K562 (cell line): ENCODE measurements at regions not wholly inside any gene's neighbourhood (a gene's known extent, or its start where the extent isn't known, plus 50 kb on each side); places are given as distances from the start of the nearest gene placed in this dataset.

Experiments used
- ATAC-seq: fragments of 200-7000 bp; cut with Tn5 transposase; 3 replicates; pipeline ENCODE4 v1.9.1; 2020; ENCODE audit warnings: moderate library complexity
- BruUV-seq: library from RNA; stranded (reverse); fragments of 400-500 nt; replicated peaks from 2 replicates; lab custom pipeline; 2021; lab: Mats Ljungman, UMichigan
- CTCF ChIA-PET: fragments of 300-600 bp; formaldehyde crosslinking; extraction: SDS; loops from one replicate; lab custom pipeline; 2021; ENCODE audit warnings: low intra/inter-chr PET ratio; lab: Yijun Ruan, JAX
- POLR2A ChIA-PET: fragments of 300-600, 350-650 bp; sonication (Branson Sonifier 250); formaldehyde crosslinking; extraction: SDS; loops from one replicate; lab custom pipeline; 2021; ENCODE audit warnings: antibody characterized with exemption, inconsistent platforms; lab: Yijun Ruan, JAX
- DNase-seq, 4 experiments: peaks; one replicate each; pipeline versions ENCODE4 v3.0.0 to v3.0.0-alpha.2; 2011 to 2018; ENCODE audit warnings: low spot score in 3 of 4, mixed read lengths in 3 of 4; ENCODE audit errors: extremely low read depth in 1 of 4
- FAIRE-seq: peaks from 2 replicates; lab custom pipeline; 2011; peaks lifted over from hg19 to GRCh38; lab: Jason Lieb, UNC
- H2AFZ ChIP-seq: 2 replicates; pipeline ENCODE4 v1.6.0; 2011; ENCODE audit warnings: low read depth, low read length, control low read depth, inconsistent platforms
- H3K27ac ChIP-seq: fragments of 200-600 bp; 3 replicates; pipeline ENCODE4 v1.8.0; 2011; ENCODE audit warnings: low read depth, mild to moderate bottlenecking, control low read depth, inconsistent platforms, low read length, moderate library complexity, mixed read lengths; ENCODE audit errors: extremely low read depth
- H3K27me3 ChIP-seq, 2 experiments: fragments of 300-600 bp in 1 of 2; 2 replicates in 1 of 2; 3 replicates in 1 of 2; pipeline versions ENCODE4 v1.6.0 to v1.8.0; 2011; ENCODE audit warnings: inconsistent platforms in 2 of 2, low read length in 2 of 2, mild to moderate bottlenecking in 1 of 2, mixed read lengths in 1 of 2, moderate library complexity in 1 of 2; ENCODE audit not compliant: control insufficient read depth in 2 of 2, insufficient read depth in 2 of 2
- H3K36me3 ChIP-seq: fragments of 300-600 bp; 3 replicates; pipeline ENCODE4 v1.8.0; 2011; ENCODE audit warnings: mild to moderate bottlenecking, low read length, inconsistent platforms; ENCODE audit not compliant: control insufficient read depth, insufficient read depth
- H3K4me1 ChIP-seq, 2 experiments: fragments of 200-600 bp in 1 of 2; replicated peaks in 1 of 2; 2 replicates in 1 of 2; 3 replicates in 1 of 2; pipeline versions ENCODE4 v1.5.1 to v1.8.0; 2011; ENCODE audit warnings: inconsistent platforms in 2 of 2, low read length in 2 of 2, mild to moderate bottlenecking in 1 of 2, mixed read lengths in 1 of 2, moderate library complexity in 1 of 2; ENCODE audit not compliant: control insufficient read depth in 2 of 2, insufficient read depth in 2 of 2
- H3K4me2 ChIP-seq: 2 replicates; pipeline ENCODE4 v1.6.1; 2011; ENCODE audit warnings: low read length, control low read depth, inconsistent platforms, mixed read lengths; ENCODE audit not compliant: insufficient read depth
- H3K4me3 ChIP-seq: fragments of 200-600 bp; sonication (generic), shearing (Covaris generic); 2 replicates; pipeline ENCODE4 v1.5.1; 2016; ENCODE audit warnings: control low read depth, inconsistent platforms
- H3K79me2 ChIP-seq: fragments of 200-600 bp; 3 replicates; pipeline ENCODE4 v1.8.0; 2011; ENCODE audit warnings: low read length, inconsistent platforms; ENCODE audit not compliant: control insufficient read depth, insufficient read depth
- H3K9ac ChIP-seq, 2 experiments: 2 replicates each; pipeline versions ENCODE4 v1.6.0 to v1.6.1; 2011; ENCODE audit warnings: low read depth in 2 of 2, low read length in 2 of 2, control low read depth in 1 of 2, inconsistent platforms in 1 of 2, mild to moderate bottlenecking in 1 of 2, mixed read lengths in 1 of 2; ENCODE audit not compliant: insufficient read depth in 1 of 2
- H3K9me1 ChIP-seq: one replicate; pipeline ENCODE4 v1.6.0; 2011; ENCODE audit warnings: inconsistent platforms, mild to moderate bottlenecking, low read length, moderate library complexity; ENCODE audit not compliant: control insufficient read depth, insufficient read depth
- H3K9me3 ChIP-seq: replicated peaks from 2 replicates; pipeline ENCODE4 v1.5.1; 2011; ENCODE audit warnings: low read depth, low read length, inconsistent platforms; ENCODE audit not compliant: control insufficient read depth, insufficient read depth
- H4K20me1 ChIP-seq: replicated peaks from 2 replicates; pipeline ENCODE4 v1.6.1; 2011; ENCODE audit warnings: low read length, inconsistent platforms, mixed read lengths; ENCODE audit not compliant: control insufficient read depth, insufficient read depth
- CTCF ChIP-seq, 3 experiments: IDR thresholded peaks in 2 of 3; conservative IDR thresholded peaks in 1 of 3; 2 replicates each; pipeline ENCODE4 v1.5.1; 2011 to 2012; ENCODE audit warnings: low read length in 3 of 3, mild to moderate bottlenecking in 3 of 3, control low read depth in 2 of 3, improper control_type of control experiment in 1 of 3, inconsistent platforms in 1 of 3, low read depth in 1 of 3, mixed read lengths in 1 of 3, moderate library complexity in 1 of 3; ENCODE audit not compliant: insufficient read depth in 2 of 3
- DLX4 ChIP-seq: fragments of 250-450 bp; sonication (Bioruptor Pico); IDR thresholded peaks from 2 replicates; pipeline ENCODE4 v1.6.1; 2021; ENCODE audit warnings: mild to moderate bottlenecking
- FOSL1 ChIP-seq: fragments of 200-800 bp; sonication (Bioruptor generic); conservative IDR thresholded peaks from 2 replicates; pipeline ENCODE4 v1.6.1; 2016; ENCODE audit warnings: missing genetic modification characterization, missing compliant biosample characterization
- HOXB6 ChIP-seq: fragments of 250-450 bp; sonication (Bioruptor Pico); IDR thresholded peaks from 2 replicates; pipeline ENCODE4 v1.5.1; 2022; ENCODE audit warnings: mild to moderate bottlenecking, borderline replicate concordance
- HSF4 ChIP-seq: fragments of 250-450 bp; sonication (Bioruptor Pico); IDR thresholded peaks from 2 replicates; pipeline ENCODE4 v2.1.2; 2022; ENCODE audit warnings: mild to moderate bottlenecking, moderate library complexity, borderline replicate concordance
- KDM5B ChIP-seq: fragments of 200-600 bp; sonication (generic); IDR thresholded peaks from 2 replicates; pipeline ENCODE4 v1.6.1; 2012; ENCODE audit warnings: low read depth, mild to moderate bottlenecking, moderate library complexity, low read length, control low read depth, inconsistent platforms; ENCODE audit not compliant: insufficient replicate concordance
- MYC ChIP-seq, 2 experiments: fragments of 250-450 bp in 1 of 2; sonication (Bioruptor Pico) in 1 of 2; IDR thresholded peaks; 2 replicates each; pipeline versions ENCODE4 v1.5.1 to v1.6.1; 2012 to 2021; ENCODE audit warnings: low read depth in 2 of 2, borderline replicate concordance in 1 of 2, improper control_type of control experiment in 1 of 2, low read length in 1 of 2, mild to moderate bottlenecking in 1 of 2, moderate library complexity in 1 of 2
- NELFE ChIP-seq: IDR thresholded peaks from 2 replicates; pipeline ENCODE4 v1.6.1; 2011; ENCODE audit warnings: mild to moderate bottlenecking; ENCODE audit not compliant: insufficient read depth, insufficient read length
- SMARCB1 ChIP-seq: IDR thresholded peaks from 2 replicates; pipeline ENCODE4 v1.6.1; 2011; ENCODE audit warnings: improper control_type of control experiment, low read depth; ENCODE audit not compliant: insufficient read length
- SRSF3 ChIP-seq: fragments of 200-400 bp; formaldehyde crosslinking; IDR thresholded peaks from 2 replicates; pipeline ENCODE4 v1.6.1; 2016; ENCODE audit warnings: mild to moderate bottlenecking, low read length, moderate library complexity; ENCODE audit not compliant: insufficient read depth
- ZNF212 ChIP-seq: fragments of 450-650 bp; formaldehyde crosslinking; IDR thresholded peaks from 2 replicates; pipeline ENCODE4 v1.4.0; 2020; ENCODE audit warnings: mild to moderate bottlenecking
- ZNF431 ChIP-seq: sonication (generic); formaldehyde crosslinking; IDR thresholded peaks from 2 replicates; pipeline ENCODE4 v1.8.0; 2022; ENCODE audit warnings: mild to moderate bottlenecking, missing genetic modification reagents
- ZNF696 ChIP-seq: fragments of 250-450 bp; sonication (Bioruptor Pico); conservative IDR thresholded peaks from 2 replicates; pipeline ENCODE4 v1.4.0; 2020; ENCODE audit warnings: mild to moderate bottlenecking, moderate library complexity
- WGBS: fragments of 100-300 bp; shearing (Covaris generic); methylation state at CpG from one replicate; pipeline ENCODE4 v1.1.6; 2016; ENCODE audit warnings: low coverage, mixed read lengths; ENCODE audit not compliant: insufficient coverage; ENCODE audit errors: missing lambda C conversion rate; 5-methylcytosine and 5-hydroxymethylcytosine counted together
- in situ Hi-C: fragments of 300-500 bp; cut with MboI; formaldehyde crosslinking; loops from 4 replicates; pipeline ENCODE4 v1.15.0; 2018; ENCODE audit warnings: inconsistent platforms, mixed read lengths
- intact Hi-C: fragments of 100-400 bp; cut with micrococcal nuclease; formaldehyde crosslinking; loops from 2 replicates; pipeline ENCODE4 v1.14.2; 2022

GRCh38 chr6:105867821-105868220 is 218.3 kb upstream of the PRDM1 start:
- ChIA-PET CTCF (no interaction called here), POLR2A (no interaction called here)
- DNase-seq (no peak), FAIRE-seq (no peak), ATAC-seq (no peak)
- no peak overlapping the region for H2AFZ ChIP-seq
- WGBS = 4% methylated on average over 2 of the region's 2 CpGs
- H3K27ac ChIP-seq = no peak overlapping the region
- H3K9me3 ChIP-seq = no peaks in the 10 kb centered on the region
- peaks cover 0 to 9% of the 10 kb centered on the region in 2 experiments; a peak in 4 of 5 replicates for H3K27me3 ChIP-seq
- no peaks in the 10 kb centered on the region for H3K36me3 ChIP-seq
- H3K79me2 ChIP-seq = no peaks in the 10 kb centered on the region
- H3K9ac ChIP-seq = no peak overlapping the region
- H3K4me3 ChIP-seq = no peak overlapping the region
- no peak overlapping the region for H3K4me2 ChIP-seq
- intact Hi-C loops = no loop called here
- no TSS peak for BruUV-seq
- no peaks in the 10 kb centered on the region for H4K20me1 ChIP-seq
- no peaks in the 10 kb centered on the region for H3K9me1 ChIP-seq
- H3K4me1 ChIP-seq = no peaks in the 10 kb centered on the region
- no peak for TF ChIP-seq ZNF696 (CRISPR knock-in tag)
- in situ Hi-C loops = no loop called here

- no peak overlapping the region for H3K4me2 ChIP-seq
- no peaks in the 10 kb centered on the region for H3K36me3 ChIP-seq
- H2AFZ ChIP-seq = no peak overlapping the region
- DNase-seq (no peak), FAIRE-seq (no peak), ATAC-seq (no peak)
- intact Hi-C loops (no loop called here), in situ Hi-C loops (no loop called here)
- no peak overlapping the region for H3K27ac ChIP-seq
- ChIA-PET POLR2A (no interaction called here), CTCF (no interaction called here)
- TF ChIP-seq ZNF212 (CRISPR knock-in tag) = no peak
- no peak for TF ChIP-seq DLX4 (CRISPR knock-in tag)
- no peak for TF ChIP-seq SMARCB1
- no peak for TF ChIP-seq HOXB6 (CRISPR knock-in tag)
- no peak for TF ChIP-seq SRSF3
- no peak for TF ChIP-seq MYC (IDR thresholded peaks at IDR 0.05; ENCODE audit: low read depth, low read length)
- no peak for TF ChIP-seq MYC (CRISPR knock-in tag; IDR thresholded peaks at IDR 0.05; ENCODE audit: borderline replicate concordance, low read depth)
- no peak for TF ChIP-seq ZNF431 (CRISPR knock-in tag)
- no peak for TF ChIP-seq KDM5B
- no peak for TF ChIP-seq CTCF (IDR thresholded peaks at IDR 0.05 in 2 of 3, conservative IDR thresholded peaks at IDR 0.05 in 1 of 3; ENCODE audit: insufficient read depth in 2 of 3, low read depth in 1 of 3, low read length in 3 of 3)
- no peak for TF ChIP-seq HSF4
- TF ChIP-seq FOSL1 = no peak
- no peak for TF ChIP-seq NELFE
- H3K9me3 ChIP-seq = no peaks in the 10 kb centered on the region
- 9% methylated on average over 5 of the region's 5 CpGs for WGBS
- no peaks in the 10 kb centered on the region for H4K20me1 ChIP-seq
- no TSS peak for BruUV-seq
- no peak overlapping the region for H3K9ac ChIP-seq
- H3K27me3 ChIP-seq = peaks cover 0 to 9% of the 10 kb centered on the region in 2 experiments; a peak in 4 of 5 replicates
- H3K9me1 ChIP-seq = no peaks in the 10 kb centered on the region
- H3K4me1 ChIP-seq = no peaks in the 10 kb centered on the region
- H3K4me3 ChIP-seq = no peak overlapping the region
- H3K79me2 ChIP-seq = no peaks in the 10 kb centered on the region
Measured at GRCh38 chr6:105867277-105867676, 218.9 kb upstream of the PRDM1 start.
